Glutamatergic neuron (in vitro differentiated cells): ENCODE measurements at regions not wholly inside any gene's neighbourhood (a gene's known extent, or its start where the extent isn't known, plus 50 kb on each side); places are given as distances from the start of the nearest gene placed in this dataset.
"Not testable (repeated sequence)": the region's sequence is repeated elsewhere in the genome, so short reads cannot be mapped to it uniquely, and the experiment has no call there.

Source experiments
- DNase-seq: peaks from one replicate; pipeline ENCODE4 v3.0.0; 2022
- H3K27ac Mint-ChIP-seq: one replicate; pipeline ENCODE4 v1.8.0; 2020; ENCODE audit warnings: mild to moderate bottlenecking, mixed read lengths, inconsistent platforms; ENCODE audit not compliant: unreplicated experiment
- H3K27me3 Mint-ChIP-seq: one replicate; pipeline ENCODE4 v1.8.0; 2020; ENCODE audit warnings: mild to moderate bottlenecking, moderate library complexity, mixed read lengths, inconsistent platforms; ENCODE audit not compliant: unreplicated experiment
- H3K36me3 Mint-ChIP-seq: one replicate; pipeline ENCODE4 v1.8.0; 2020; ENCODE audit warnings: mild to moderate bottlenecking, mixed read lengths, inconsistent platforms; ENCODE audit not compliant: unreplicated experiment
- H3K4me1 Mint-ChIP-seq: one replicate; pipeline ENCODE4 v1.8.0; 2020; ENCODE audit warnings: mild to moderate bottlenecking, low read depth, mixed read lengths, inconsistent platforms; ENCODE audit not compliant: unreplicated experiment
- H3K4me3 Mint-ChIP-seq: one replicate; pipeline ENCODE4 v1.8.0; 2020; ENCODE audit warnings: mild to moderate bottlenecking, mixed read lengths, inconsistent platforms; ENCODE audit not compliant: unreplicated experiment
- H3K9me3 Mint-ChIP-seq: one replicate; pipeline ENCODE4 v1.8.0; 2020; ENCODE audit warnings: mild to moderate bottlenecking, moderate library complexity, mixed read lengths, inconsistent platforms; ENCODE audit not compliant: unreplicated experiment
- CTCF ChIP-seq: fragments of 200-600 bp; sonication (generic); IDR thresholded peaks from one replicate; pipeline ENCODE4 v1.5.0; 2021; ENCODE audit not compliant: partially characterized antibody, unreplicated experiment

DNA sequence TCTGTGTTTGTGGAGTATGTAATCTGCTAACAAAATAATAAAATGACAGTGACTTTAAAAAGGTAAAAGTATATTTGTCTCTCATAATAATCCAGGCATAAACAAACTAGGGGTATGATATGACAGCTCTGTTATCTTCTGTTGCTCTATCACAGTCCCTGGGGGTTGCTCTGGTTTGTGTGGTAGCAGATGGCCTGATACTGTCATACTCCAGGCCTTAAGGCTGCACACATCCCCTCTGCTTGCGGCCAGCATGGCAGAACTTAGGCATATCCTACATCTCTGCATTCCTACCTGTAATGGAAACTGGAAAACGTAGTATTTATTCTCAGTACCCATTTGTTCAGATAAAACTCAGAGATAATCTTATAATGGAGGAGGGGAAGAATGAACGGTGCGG is 117.9 kb upstream of the HAND2 start:
- DNase-seq: peak; percentile 54
- H3K4me1 Mint-ChIP-seq: peaks cover 15% of the 10 kb centered on the region
- H3K36me3 Mint-ChIP-seq: no peaks in the 10 kb centered on the region
- H3K9me3 Mint-ChIP-seq: peaks cover 3% of the 10 kb centered on the region
- H3K27ac Mint-ChIP-seq: peak overlapping the region; percentile 94
- peaks cover 5% of the 10 kb centered on the region for H3K27me3 Mint-ChIP-seq
- peak overlapping the region; percentile 36 for H3K4me3 Mint-ChIP-seq
- TF ChIP-seq CTCF: no peak

DNA sequence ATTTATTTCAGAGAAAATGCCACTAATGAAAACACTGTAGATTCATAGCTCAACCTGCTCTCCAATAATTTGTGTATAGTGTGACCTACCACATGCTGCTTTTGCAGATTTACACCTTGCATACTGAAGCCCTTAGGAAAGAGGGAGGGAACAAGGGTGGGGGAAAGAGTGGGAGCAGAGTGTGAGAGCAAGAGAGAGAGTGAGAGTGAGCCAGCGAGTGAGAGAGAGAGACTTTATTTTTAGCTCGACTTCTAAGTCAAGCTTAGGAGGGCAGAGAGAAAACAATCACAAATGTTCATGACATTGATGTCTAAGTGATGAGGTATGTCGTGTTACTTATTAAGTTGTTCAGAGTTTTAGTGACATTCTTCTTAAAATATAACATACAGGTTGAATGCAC is 112.5 kb upstream of the HAND2 start:
- Mint-ChIP-seq H3K27me3 (peaks cover 3% of the 10 kb centered on the region), H3K4me1 (peaks cover 13% of the 10 kb centered on the region), H3K36me3 (no peaks in the 10 kb centered on the region), H3K27ac (no peak overlapping the region), H3K4me3 (no peak overlapping the region), H3K9me3 (peaks cover 2% of the 10 kb centered on the region)
- no peak for DNase-seq
- no peak for TF ChIP-seq CTCF

DNA sequence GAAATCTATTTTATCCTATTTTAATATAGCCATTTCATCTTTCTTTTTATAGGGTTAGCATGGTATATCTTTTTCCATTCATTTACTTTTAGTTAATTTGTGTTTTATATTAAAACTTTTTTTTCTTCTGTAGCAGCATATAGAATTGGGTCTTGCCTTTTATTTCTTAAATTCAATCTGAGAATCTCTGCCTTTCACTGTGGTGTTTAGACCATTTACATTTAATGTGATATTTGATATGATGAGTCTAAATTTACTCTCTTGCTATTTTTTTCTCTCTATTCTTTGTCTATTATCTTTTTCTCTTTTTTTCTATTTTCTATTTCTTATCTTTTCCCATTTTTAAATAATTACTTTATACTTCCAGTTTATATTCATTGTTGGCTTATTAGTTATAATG is 105.4 kb upstream of the HAND2 start:
- no peaks in the 10 kb centered on the region for H3K36me3 Mint-ChIP-seq
- no peaks in the 10 kb centered on the region for H3K27me3 Mint-ChIP-seq
- TF ChIP-seq CTCF: no peak
- H3K4me3 Mint-ChIP-seq: no peak overlapping the region
- DNase-seq: no peak
- peaks cover 4% of the 10 kb centered on the region for H3K9me3 Mint-ChIP-seq
- H3K4me1 Mint-ChIP-seq: no peaks in the 10 kb centered on the region
- no peak overlapping the region for H3K27ac Mint-ChIP-seq

DNA sequence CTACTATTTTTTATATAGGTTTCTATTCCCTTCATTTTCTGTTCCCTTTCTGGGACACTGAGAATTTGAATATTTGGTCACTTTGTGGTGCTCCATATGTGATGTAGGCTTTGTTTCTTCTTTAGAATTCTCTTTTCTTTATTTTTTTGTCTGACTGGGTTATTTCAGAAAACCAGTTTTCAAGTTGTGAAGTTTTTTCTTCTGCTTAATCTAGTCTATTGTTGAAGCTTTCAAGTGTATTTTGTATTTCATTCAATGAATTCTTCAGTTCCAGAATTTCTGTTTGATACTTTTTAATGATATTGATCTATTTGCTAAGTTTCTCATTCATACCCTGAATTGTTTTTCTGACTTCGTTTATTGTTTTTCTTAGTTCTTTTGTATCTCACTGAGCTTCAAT is 96.2 kb upstream of the HAND2 start:
- Mint-ChIP-seq H3K4me1 (no peaks in the 10 kb centered on the region), H3K36me3 (peaks cover 10% of the 10 kb centered on the region), H3K27me3 (peaks cover 2% of the 10 kb centered on the region), H3K4me3 (no peak overlapping the region), H3K27ac (no peak overlapping the region), H3K9me3 (peaks cover 10% of the 10 kb centered on the region)
- TF ChIP-seq CTCF: no peak
- no peak for DNase-seq

DNA sequence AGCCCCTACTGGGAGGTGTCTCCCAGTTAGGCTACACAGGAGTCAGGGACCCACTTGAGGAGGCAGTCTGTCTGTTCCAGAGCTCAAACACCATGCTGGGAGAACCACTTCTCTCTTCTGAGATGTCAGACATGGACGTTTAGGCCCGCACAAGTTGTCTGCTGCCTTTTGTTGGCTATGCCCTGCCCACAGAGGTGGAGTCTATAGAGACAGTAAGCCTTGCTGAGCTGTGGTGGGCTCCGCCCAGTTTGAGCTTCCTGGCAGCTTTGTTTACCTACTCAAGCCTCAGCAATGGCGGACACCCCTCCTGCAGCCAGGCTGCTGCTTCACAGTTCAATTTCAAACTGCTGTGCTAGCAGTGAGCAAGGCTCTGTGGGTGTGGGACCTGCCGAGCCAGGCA is 88.6 kb upstream of the HAND2 start:
- H3K27me3 Mint-ChIP-seq, H3K9me3 Mint-ChIP-seq, H3K4me1 Mint-ChIP-seq, H3K4me3 Mint-ChIP-seq, H3K27ac Mint-ChIP-seq, DNase-seq: not testable (repeated sequence)
- peaks cover 13% of the 10 kb centered on the region for H3K36me3 Mint-ChIP-seq

- Mint-ChIP-seq H3K4me1 (no peaks in the 10 kb centered on the region), H3K27me3 (no peaks in the 10 kb centered on the region), H3K27ac (no peak overlapping the region), H3K36me3 (no peaks in the 10 kb centered on the region), H3K9me3 (peaks cover 2% of the 10 kb centered on the region), H3K4me3 (no peak overlapping the region)
- no peak for DNase-seq
- no peak for TF ChIP-seq CTCF
Measured at GRCh38 chr4:173609158-173609557, 79.1 kb upstream of the HAND2 start.

DNA sequence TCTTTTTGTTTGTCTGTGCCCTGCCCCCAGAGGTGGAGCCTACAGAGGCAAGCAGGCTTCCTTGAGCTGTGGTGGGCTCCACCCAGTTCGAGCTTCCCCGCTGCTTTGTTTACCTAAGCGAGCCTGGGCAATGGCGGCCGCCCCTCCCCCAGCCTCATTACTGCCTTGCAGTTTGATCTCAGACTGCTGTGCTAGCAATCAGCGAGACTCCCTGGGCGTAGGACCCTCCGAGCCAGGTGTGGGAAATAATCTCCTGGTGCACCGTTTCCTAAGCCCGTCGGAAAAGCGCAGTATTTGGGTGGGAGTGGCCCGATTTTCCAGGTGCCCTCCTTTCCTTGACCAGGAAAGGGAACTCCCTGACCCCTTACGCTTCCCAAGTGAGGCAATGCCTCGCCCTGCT is 78.6 kb upstream of the HAND2 start:
- H3K27ac Mint-ChIP-seq, H3K36me3 Mint-ChIP-seq, H3K27me3 Mint-ChIP-seq, H3K4me3 Mint-ChIP-seq, H3K9me3 Mint-ChIP-seq, H3K4me1 Mint-ChIP-seq: not testable (repeated sequence)
- peak; percentile 24 for DNase-seq
